Left lung (tissue), 4 donors: ENCODE measurements at regions not wholly inside any gene's neighbourhood (a gene's known extent, or its start where the extent isn't known, plus 50 kb on each side); places are given as distances from the start of the nearest gene placed in this dataset.
"Not testable (repeated sequence)": the region's sequence is repeated elsewhere in the genome, so short reads cannot be mapped to it uniquely, and the experiment has no call there.

ENCODE experiments used
- ATAC-seq: fragments of 200-7000 bp; cut with Tn5 transposase; one replicate; pipeline ENCODE4 v1.9.1; 2020; ENCODE audit warnings: moderate library complexity
- DNase-seq, 4 donors: peaks; one replicate each; pipeline ENCODE4 v3.0.0-alpha.2; 2013 to 2020
- H3K27ac ChIP-seq, 2 donors: fragments of 200-600 bp; sonication (generic) in 1 of 2; one replicate each; pipeline versions ENCODE4 v1.5.0 to v1.8.0; 2020 to 2021
- H3K27me3 ChIP-seq, 2 donors: fragments of 200-600 bp; sonication (generic) in 1 of 2; one replicate each; pipeline versions ENCODE4 v1.5.0 to v1.8.0; 2020 to 2021
- H3K36me3 ChIP-seq, 2 donors: fragments of 200-600 bp; sonication (generic) in 1 of 2; one replicate each; pipeline versions ENCODE4 v1.5.0 to v1.8.0; 2020 to 2021
- H3K4me1 ChIP-seq, 2 donors: fragments of 200-600 bp; one replicate each; pipeline ENCODE4 v1.8.0; 2021
- H3K4me3 ChIP-seq, 2 donors: fragments of 200-600 bp; sonication (generic) in 1 of 2; one replicate each; pipeline versions ENCODE4 v1.5.0 to v1.8.0; 2020 to 2021; ENCODE audit warnings: mild to moderate bottlenecking in 1 of 2
- H3K9me3 ChIP-seq, 2 donors: fragments of 200-600 bp; sonication (generic) in 1 of 2; one replicate each; pipeline versions ENCODE4 v1.5.0 to v1.8.0; 2020 to 2021
- CTCF ChIP-seq, 2 donors: fragments of 200-600 bp; sonication (generic) in 1 of 2; IDR thresholded peaks; one replicate each; pipeline versions ENCODE4 v1.5.0 to v1.8.0; 2021; ENCODE audit warnings: antibody characterized with exemption in 2 of 2
- intact Hi-C, 2 donors: fragments of 100-400 bp; cut with DNase I; formaldehyde crosslinking; loops; one replicate each; pipeline versions ENCODE4 v1.11.2 to v1.14.2; 2022
- donor health status: DM: no; HTN: yes; CAD: no.
- donor health status: DM: no; HTN: no; CAD: no.

DNA sequence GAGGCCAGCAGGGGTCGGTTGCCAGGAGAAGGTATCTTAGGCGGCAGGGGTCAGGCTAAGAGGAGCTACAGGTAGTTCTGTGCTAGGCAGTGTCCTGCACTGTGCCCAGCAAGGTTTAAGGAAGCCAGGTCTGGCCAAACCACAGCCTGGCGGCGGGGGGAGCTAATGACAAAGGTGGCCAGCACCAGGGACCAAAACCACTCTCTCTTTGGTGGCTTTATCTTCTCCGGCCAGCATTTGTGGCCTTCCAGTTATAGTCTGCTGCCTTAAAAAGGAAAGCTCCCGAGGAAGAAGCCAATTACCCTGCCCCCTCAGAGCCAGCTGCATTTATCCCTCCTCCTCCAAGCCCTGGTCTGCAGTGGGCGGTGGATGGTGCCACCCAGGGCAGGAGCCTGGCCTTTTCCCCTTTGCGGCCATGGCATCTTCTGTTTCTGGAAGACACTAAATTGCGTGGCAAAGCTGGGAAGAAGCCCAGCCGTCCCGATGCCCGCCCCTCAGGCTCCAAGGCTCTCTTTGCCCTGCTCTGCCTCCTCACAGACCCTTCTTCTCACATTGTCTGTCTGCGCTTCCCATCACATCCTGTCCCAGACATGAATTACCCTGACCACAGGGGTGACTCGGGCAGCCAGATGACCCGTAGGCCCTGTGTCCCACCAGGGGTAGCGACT, 94.6 kb downstream of the EN1 start:
- ATAC-seq (no peak), DNase-seq (peak in 1 of 4 donors; percentile 59)
- Histone ChIP-seq H3K27me3 (peaks cover 0 to 11% of the 10 kb centered on the region in 2 donors), H3K9me3 (no peaks in the 10 kb centered on the region), H3K36me3 (no peaks in the 10 kb centered on the region), H3K27ac (no peak overlapping the region), H3K4me3 (no peak overlapping the region), H3K4me1 (no peaks in the 10 kb centered on the region)
- intact Hi-C loops = no loop called here
- TF ChIP-seq CTCF (IDR thresholded peaks at IDR 0.05) = no peak

- Histone ChIP-seq H3K4me1 (no peaks in the 10 kb centered on the region), H3K4me3 (no peak overlapping the region), H3K9me3 (no peaks in the 10 kb centered on the region), H3K36me3 (no peaks in the 10 kb centered on the region), H3K27ac (no peak overlapping the region), H3K27me3 (peaks cover 0 to 11% of the 10 kb centered on the region in 2 donors)
- no peak for DNase-seq
- TF ChIP-seq CTCF (IDR thresholded peaks at IDR 0.05) = no peak
- intact Hi-C loops = no loop called here
- ATAC-seq = no peak
These were observed 96.4 kb downstream of the EN1 start for GRCh38 chr2:118750959-118751565.

GRCh38 chr2:118748245-118748885, 99.1 kb downstream of the EN1 start:
- ATAC-seq (no peak), DNase-seq (no peak)
- Histone ChIP-seq H3K4me3 (no peak overlapping the region), H3K9me3 (peaks cover 0 to 23% of the 10 kb centered on the region in 2 donors), H3K27ac (no peak overlapping the region), H3K36me3 (no peaks in the 10 kb centered on the region), H3K27me3 (peaks cover 0 to 6% of the 10 kb centered on the region in 2 donors), H3K4me1 (no peaks in the 10 kb centered on the region)
- TF ChIP-seq CTCF (IDR thresholded peaks at IDR 0.05) = no peak
- intact Hi-C loops = no loop called here

GRCh38 chr2:118747637-118748036, 99.8 kb downstream of the EN1 start:
- Histone ChIP-seq H3K4me1 (no peaks in the 10 kb centered on the region), H3K9me3 (peaks cover 0 to 23% of the 10 kb centered on the region in 2 donors), H3K36me3 (no peaks in the 10 kb centered on the region), H3K27ac (no peak overlapping the region), H3K4me3 (no peak overlapping the region), H3K27me3 (peaks cover 0 to under 1% of the 10 kb centered on the region in 2 donors)
- no peak for TF ChIP-seq CTCF (IDR thresholded peaks at IDR 0.05)
- DNase-seq (no peak), ATAC-seq (no peak)
- intact Hi-C loops = no loop called here

DNA sequence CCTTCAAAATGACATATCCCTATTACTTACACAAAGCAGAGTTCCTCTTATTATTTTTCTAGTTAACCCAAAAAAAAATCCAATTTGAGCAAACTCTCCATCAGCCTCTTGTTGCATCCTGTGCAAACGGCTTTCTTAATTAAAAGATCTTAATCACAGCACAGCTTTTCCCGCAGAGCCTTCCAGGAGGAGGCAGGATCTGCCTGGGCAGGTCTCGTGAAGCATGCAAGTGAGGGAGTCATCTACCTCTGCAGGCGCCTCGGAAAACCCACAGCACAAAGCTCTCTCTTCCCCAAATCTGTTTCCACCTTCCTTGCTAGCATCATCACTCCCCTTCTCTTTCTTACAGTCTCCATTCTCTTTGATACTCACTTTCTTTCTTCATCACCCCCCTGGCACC, 100.4 kb downstream of the EN1 start:
- no peaks in the 10 kb centered on the region for H3K36me3 ChIP-seq

GRCh38 chr2:118744682-118745181, 102.7 kb downstream of the EN1 start:
- H3K4me1 ChIP-seq, ATAC-seq, H3K36me3 ChIP-seq, DNase-seq, H3K4me3 ChIP-seq, intact Hi-C loops, H3K27me3 ChIP-seq, H3K27ac ChIP-seq: not testable (repeated sequence)
- peaks cover 0 to 23% of the 10 kb centered on the region in 2 donors for H3K9me3 ChIP-seq

More for the DNA sequence above, 100.4 kb downstream of the EN1 start:
- DNase-seq = no peak
- ATAC-seq = no peak
- intact Hi-C loops = no loop called here
- H3K4me1 ChIP-seq = no peaks in the 10 kb centered on the region
- H3K9me3 ChIP-seq = peaks cover 0 to 23% of the 10 kb centered on the region in 2 donors
- H3K4me3 ChIP-seq = no peak overlapping the region
- TF ChIP-seq CTCF (IDR thresholded peaks at IDR 0.05) = no peak
- H3K27me3 ChIP-seq = no peaks in the 10 kb centered on the region
- no peak overlapping the region for H3K27ac ChIP-seq
